ENCODE measurements at regions not wholly inside any gene's neighbourhood (a gene's known extent, or its start where the extent isn't known, plus 50 kb on each side); places are given as distances from the start of the nearest gene placed in this dataset.

DNA sequence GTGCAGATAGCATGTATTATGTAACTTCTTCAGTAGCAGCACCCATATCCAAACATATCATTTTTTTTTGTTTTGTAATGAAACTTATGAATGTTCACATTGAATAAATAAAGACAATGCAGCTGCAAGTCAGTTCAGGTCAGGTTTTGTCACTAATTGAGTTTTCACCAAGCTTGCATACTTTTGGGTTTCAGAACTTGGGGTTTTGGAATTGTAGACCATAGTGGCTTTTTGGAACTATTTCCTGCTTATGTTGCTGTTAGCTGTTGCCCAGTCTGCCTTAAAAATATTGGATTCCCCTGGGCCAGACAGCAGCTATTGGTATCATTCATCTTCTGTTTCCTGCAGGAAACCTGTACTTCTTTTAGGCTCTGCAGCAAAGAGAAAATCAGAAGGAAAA, 113.4 kb upstream of the LIMCH1 start:
- TF ChIP-seq ZNF274 (IDR thresholded peaks at IDR 0.05; ENCODE audit: borderline replicate concordance, extremely low read depth, low read length) = no peak
- TF ChIP-seq EP300 (IDR thresholded peaks at IDR 0.05; ENCODE audit: borderline replicate concordance in 1 of 2, low read depth in 2 of 2, low read length in 2 of 2) = no peak
- TF ChIP-seq TBP (IDR thresholded peaks at IDR 0.05; ENCODE audit: low read depth, low read length) = no peak
- no peak for TF ChIP-seq SP1 (IDR thresholded peaks at IDR 0.05; ENCODE audit: low read depth, low read length)
